Lung (tissue), 12 donors: ENCODE measurements at regions not wholly inside any gene's neighbourhood (a gene's known extent, or its start where the extent isn't known, plus 50 kb on each side); places are given as distances from the start of the nearest gene placed in this dataset. TPM values are rescaled to one million over a fixed set of nuclear protein-coding genes. Genes with fewer than 3 reads are reported as not detected.

Experiments used
- ATAC-seq: fragments of 200-7000 bp; cut with Tn5 transposase; one replicate; pipeline ENCODE4 v1.9.1; 2020; ENCODE audit warnings: moderate number of reproducible peaks; ENCODE audit not compliant: insufficient read depth, low FRiP score
- DNase-seq, 3 donors: peaks; one replicate each; pipeline ENCODE4 v3.0.0-alpha.2; 2013 to 2017
- H3K27ac ChIP-seq, 2 donors: one replicate each; pipeline ENCODE4 v1.5.1; 2013; ENCODE audit warnings: mild to moderate bottlenecking in 2 of 2, moderate library complexity in 2 of 2, control low read depth in 1 of 2, inconsistent platforms in 1 of 2, low read depth in 1 of 2, low read length in 1 of 2
- H3K27me3 ChIP-seq, 3 donors: one replicate each; pipeline ENCODE4 v1.5.1; 2013; ENCODE audit warnings: low read length in 2 of 3; ENCODE audit not compliant: control insufficient read depth in 3 of 3, insufficient read depth in 3 of 3
- H3K36me3 ChIP-seq, 4 donors: one replicate each; pipeline ENCODE4 v1.5.1; 2013; ENCODE audit warnings: low read length in 4 of 4, mild to moderate bottlenecking in 1 of 4, moderate library complexity in 1 of 4; ENCODE audit not compliant: control insufficient read depth in 4 of 4, insufficient read depth in 4 of 4
- H3K4me1 ChIP-seq, 5 donors: one replicate each; pipeline ENCODE4 v1.5.1; 2013; ENCODE audit warnings: low read length in 5 of 5, mild to moderate bottlenecking in 2 of 5, moderate library complexity in 1 of 5; ENCODE audit not compliant: control insufficient read depth in 5 of 5, insufficient read depth in 5 of 5
- H3K4me3 ChIP-seq: one replicate; pipeline ENCODE4 v1.5.1; 2013; ENCODE audit warnings: mild to moderate bottlenecking, control low read depth, moderate library complexity
- H3K9ac ChIP-seq, 2 donors: one replicate each; pipeline ENCODE4 v1.5.1; 2013; ENCODE audit warnings: low read length in 2 of 2, control low read depth in 1 of 2; ENCODE audit not compliant: insufficient read depth in 1 of 2
- H3K9me3 ChIP-seq, 4 donors: one replicate each; pipeline ENCODE4 v1.5.1; 2013; ENCODE audit warnings: low read length in 3 of 4, mild to moderate bottlenecking in 1 of 4, moderate library complexity in 1 of 4; ENCODE audit not compliant: control insufficient read depth in 4 of 4, insufficient read depth in 3 of 4
- CTCF ChIP-seq: IDR thresholded peaks from 2 replicates; pipeline ENCODE4 v1.5.1; 2012; ENCODE audit warnings: mild to moderate bottlenecking; ENCODE audit errors: control extremely low read depth, extremely low read depth
- WGBS, 2 donors: extraction: QIAGEN DNeasy Blood & Tissue Kit; methylation state at CpG; one replicate each; pipeline ENCODE4 v1.1.7; 2013; 5-methylcytosine and 5-hydroxymethylcytosine counted together
- small RNA-seq: library from RNA; depleted of rRNA; stranded (forward); fragments of <200 nt; gene quantifications from one replicate; pipeline ENCODE3, GENCODE V24; 2014; ENCODE audit warnings: low replicate concordance
- donor health status: control.
- donor health status: control.
- donor health status: Bipolar disorder and iron deficiency.
- donor health status: healthy.
- donor health status: DM: yes; HTN: yes; CAD: no.

GRCh38 chr13:99619207-99619606, 117.9 kb downstream of the TM9SF2 start:
- ATAC-seq (no peak), DNase-seq (no peak)
- Histone ChIP-seq H3K9ac (no peak overlapping the region), H3K4me1 (peaks cover 0 to 2% (median 0%) of the 10 kb centered on the region in 5 donors), H3K36me3 (no peaks in the 10 kb centered on the region), H3K4me3 (no peak overlapping the region), H3K27me3 (no peaks in the 10 kb centered on the region), H3K9me3 (no peaks in the 10 kb centered on the region), H3K27ac (no peak overlapping the region)
- TF ChIP-seq CTCF: no peak
- WGBS, 2 donors: 94 to 96% methylated on average over 2 of the region's 2 CpGs

GRCh38 chr13:99617474-99618255, 116.4 kb downstream of the TM9SF2 start:
- no peaks in the 10 kb centered on the region for H3K36me3 ChIP-seq
- H3K27ac ChIP-seq: no peak overlapping the region
- 59 to 65% methylated on average over 11 of the region's 11 CpGs for WGBS, 2 donors
- ATAC-seq (no peak), DNase-seq (peak; percentile 47 to 75 (median 65))
- no peak overlapping the region for H3K4me3 ChIP-seq
- no peak overlapping the region for H3K9ac ChIP-seq
- no peaks in the 10 kb centered on the region for H3K27me3 ChIP-seq
- no peak for TF ChIP-seq CTCF
- H3K4me1 ChIP-seq: peaks cover 0 to 2% (median 0%) of the 10 kb centered on the region in 5 donors
- H3K9me3 ChIP-seq: no peaks in the 10 kb centered on the region

GRCh38 chr13:99614465-99614885, 113.2 kb downstream of the TM9SF2 start:
- H3K36me3 ChIP-seq: no peaks in the 10 kb centered on the region
- peaks cover 0 to 2% (median 0%) of the 10 kb centered on the region in 5 donors for H3K4me1 ChIP-seq
- no peak for ATAC-seq
- WGBS, 2 donors: 32 to 39% methylated on average over 9 of the region's 9 CpGs
- no peaks in the 10 kb centered on the region for H3K9me3 ChIP-seq
- H3K27ac ChIP-seq: no peak overlapping the region
- DNase-seq: peak in 1 of 3 donors; percentile 12
- H3K4me3 ChIP-seq: no peak overlapping the region
- no peak overlapping the region for H3K9ac ChIP-seq
- peak; percentile 16 for TF ChIP-seq CTCF
- no peaks in the 10 kb centered on the region for H3K27me3 ChIP-seq

Small RNA genes lying in the stretch of these regions (small RNA-seq; reads per million reads assigned to genes)
- gene MIR4306 (not detected), gene RF00402 (not detected)
